SK-N-SH treated with all-trans-retinoic acid at 6 μM for 48 hours (cell line): ENCODE measurements at regions not wholly inside any gene's neighbourhood (a gene's known extent, or its start where the extent isn't known, plus 50 kb on each side); places are given as distances from the start of the nearest gene placed in this dataset.

Experiments used
- ATAC-seq: fragments of 200-7000 bp; cut with Tn5 transposase; 3 replicates; pipeline ENCODE4 v1.9.1; 2020; ENCODE audit warnings: mild to moderate bottlenecking, moderate library complexity
- CSDC2 ChIP-seq: fragments of 250-450 bp; sonication (Bioruptor Pico); IDR thresholded peaks from 2 replicates; pipeline ENCODE4 v1.5.0; 2020; ENCODE audit warnings: mild to moderate bottlenecking, moderate library complexity
- ESRRG ChIP-seq: fragments of 250-450 bp; sonication (Bioruptor Pico); IDR thresholded peaks from 2 replicates; pipeline ENCODE4 v1.6.1; 2021; ENCODE audit warnings: mild to moderate bottlenecking
- GLIS3 ChIP-seq: fragments of 250-450 bp; sonication (Bioruptor Pico); IDR thresholded peaks from 2 replicates; pipeline ENCODE4 v1.5.0; 2020; ENCODE audit warnings: mild to moderate bottlenecking, moderate library complexity
- OSR1 ChIP-seq: fragments of 250-450 bp; sonication (Bioruptor Pico); IDR thresholded peaks from 2 replicates; pipeline ENCODE4 v1.8.0; 2022; ENCODE audit warnings: moderate library complexity, mild to moderate bottlenecking, inconsistent platforms
- PPARA ChIP-seq: fragments of 250-450 bp; sonication (Bioruptor Pico); IDR thresholded peaks from 2 replicates; pipeline ENCODE4 v1.5.0; 2020; ENCODE audit warnings: mild to moderate bottlenecking, borderline replicate concordance
- RARB ChIP-seq: fragments of 250-450 bp; sonication (Bioruptor Pico); IDR thresholded peaks from 2 replicates; pipeline ENCODE4 v1.8.0; 2021; ENCODE audit warnings: mild to moderate bottlenecking, moderate library complexity
- SNAI2 ChIP-seq: fragments of 250-450 bp; sonication (Bioruptor Pico); IDR thresholded peaks from 2 replicates; pipeline ENCODE4 v1.5.0; 2020; ENCODE audit warnings: mild to moderate bottlenecking, moderate library complexity
- TCF4 ChIP-seq: fragments of 250-450 bp; sonication (Bioruptor Pico); IDR thresholded peaks from 2 replicates; pipeline ENCODE4 v1.8.0; 2021; ENCODE audit warnings: mild to moderate bottlenecking, moderate library complexity, borderline replicate concordance
- TOX ChIP-seq: fragments of 250-450 bp; sonication (Bioruptor Pico); IDR thresholded peaks from 2 replicates; pipeline ENCODE4 v1.8.0; 2021; ENCODE audit warnings: mild to moderate bottlenecking, moderate library complexity, borderline replicate concordance
- ZC3H10 ChIP-seq: fragments of 250-450 bp; sonication (Bioruptor Pico); IDR thresholded peaks from 2 replicates; pipeline ENCODE4 v1.5.1; 2021; ENCODE audit warnings: mild to moderate bottlenecking, moderate library complexity
- ZFP3 ChIP-seq: fragments of 250-450 bp; sonication (Bioruptor Pico); IDR thresholded peaks from 2 replicates; pipeline ENCODE4 v1.5.0; 2020; ENCODE audit warnings: mild to moderate bottlenecking, moderate library complexity
- ZFP30 ChIP-seq: fragments of 450-650 bp; formaldehyde crosslinking; IDR thresholded peaks from 2 replicates; pipeline ENCODE4 v1.5.0; 2022; ENCODE audit warnings: mild to moderate bottlenecking, moderate library complexity
- ZNF70 ChIP-seq: fragments of 450-650 bp; formaldehyde crosslinking; IDR thresholded peaks from 2 replicates; pipeline ENCODE4 v1.5.0; 2020; ENCODE audit warnings: mild to moderate bottlenecking, moderate library complexity
- ZNF8 ChIP-seq: fragments of 450-650 bp; formaldehyde crosslinking; IDR thresholded peaks from 2 replicates; pipeline ENCODE4 v1.5.0; 2020; ENCODE audit warnings: mild to moderate bottlenecking, moderate library complexity
- TF ChIP-seq, protein P1 (sequence below): fragments of 250-450 bp; sonication (Bioruptor Pico); IDR thresholded peaks from 2 replicates; pipeline ENCODE4 v1.5.1; 2021; ENCODE audit warnings: mild to moderate bottlenecking, moderate library complexity
- TF ChIP-seq, protein P2 (sequence below): fragments of 250-450 bp; sonication (Bioruptor Pico); IDR thresholded peaks from 2 replicates; pipeline ENCODE4 v1.5.1; 2020; ENCODE audit warnings: low read depth, mild to moderate bottlenecking, moderate library complexity
- TF ChIP-seq, protein P3 (sequence below): fragments of 250-450 bp; sonication (Bioruptor Pico); IDR thresholded peaks from 2 replicates; pipeline ENCODE4 v1.8.0; 2020; ENCODE audit warnings: mild to moderate bottlenecking, moderate library complexity, borderline replicate concordance
- TF ChIP-seq, protein P4 (sequence below): fragments of 250-450 bp; sonication (Bioruptor Pico); IDR thresholded peaks from 2 replicates; pipeline ENCODE4 v1.5.0; 2020; ENCODE audit warnings: mild to moderate bottlenecking, moderate library complexity
- TF ChIP-seq, protein P5 (sequence below): fragments of 250-450 bp; sonication (Bioruptor Pico); IDR thresholded peaks from 2 replicates; pipeline ENCODE4 v1.8.0; 2021; ENCODE audit warnings: low read depth, mild to moderate bottlenecking, moderate library complexity, borderline replicate concordance

DNA sequence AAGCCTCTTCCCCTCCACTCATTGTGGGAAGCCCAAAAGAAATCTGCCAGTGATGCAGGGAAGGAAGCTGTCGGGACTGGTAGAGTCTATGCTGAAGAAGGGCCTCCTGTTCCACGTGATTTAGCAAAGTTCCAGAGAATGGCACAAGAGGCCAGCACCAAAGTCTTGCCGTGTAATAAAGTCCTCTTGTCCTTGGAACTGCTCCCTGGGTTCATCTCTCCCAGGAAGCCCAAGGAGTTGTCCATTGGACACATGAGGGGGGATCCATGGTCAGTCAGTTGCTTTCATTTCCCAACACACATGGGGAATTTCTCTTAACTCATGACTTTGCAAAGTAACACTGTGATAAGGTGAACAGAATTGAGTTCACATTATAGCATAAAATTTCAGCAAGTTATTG, 116.1 kb upstream of the RAB4A start:
- no peak for ATAC-seq
- no peak for TF ChIP-seq ZFP3 (CRISPR knock-in tag)
- TF ChIP-seq, all 23 proteins: peak for 0

DNA sequence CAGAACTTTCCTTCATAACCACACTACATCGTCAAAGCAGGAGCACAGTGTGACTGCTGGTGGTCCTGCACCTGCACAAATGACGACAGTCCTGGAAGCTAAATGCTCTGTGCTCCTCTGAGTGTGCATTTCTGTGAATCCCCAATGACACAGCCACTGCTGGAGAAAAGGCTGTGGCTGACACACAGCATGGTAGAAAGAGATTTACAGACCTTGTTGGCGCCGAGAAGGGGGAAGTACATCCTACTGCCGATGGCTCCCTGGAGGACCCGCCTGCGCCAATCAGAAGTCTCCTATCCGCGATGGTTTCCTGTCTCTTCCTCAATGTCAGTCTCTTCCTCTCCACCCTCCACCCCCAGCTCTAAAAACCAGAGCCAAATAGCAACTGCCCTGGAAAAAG, 115.4 kb upstream of the RAB4A start:
- TF ChIP-seq ZC3H10 (CRISPR knock-in tag) (no peak), SNAI2 (CRISPR knock-in tag) (no peak), ZNF70 (CRISPR knock-in tag) (no peak), ZNF8 (CRISPR knock-in tag) (no peak), TOX (CRISPR knock-in tag) (no peak), RARB (CRISPR knock-in tag) (no peak)
- TF ChIP-seq, protein P1, sequence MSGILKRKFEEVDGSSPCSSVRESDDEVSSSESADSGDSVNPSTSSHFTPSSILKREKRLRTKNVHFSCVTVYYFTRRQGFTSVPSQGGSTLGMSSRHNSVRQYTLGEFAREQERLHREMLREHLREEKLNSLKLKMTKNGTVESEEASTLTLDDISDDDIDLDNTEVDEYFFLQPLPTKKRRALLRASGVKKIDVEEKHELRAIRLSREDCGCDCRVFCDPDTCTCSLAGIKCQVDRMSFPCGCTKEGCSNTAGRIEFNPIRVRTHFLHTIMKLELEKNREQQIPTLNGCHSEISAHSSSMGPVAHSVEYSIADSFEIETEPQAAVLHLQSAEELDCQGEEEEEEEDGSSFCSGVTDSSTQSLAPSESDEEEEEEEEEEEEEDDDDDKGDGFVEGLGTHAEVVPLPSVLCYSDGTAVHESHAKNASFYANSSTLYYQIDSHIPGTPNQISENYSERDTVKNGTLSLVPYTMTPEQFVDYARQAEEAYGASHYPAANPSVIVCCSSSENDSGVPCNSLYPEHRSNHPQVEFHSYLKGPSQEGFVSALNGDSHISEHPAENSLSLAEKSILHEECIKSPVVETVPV: no peak
- TF ChIP-seq, protein P2, sequence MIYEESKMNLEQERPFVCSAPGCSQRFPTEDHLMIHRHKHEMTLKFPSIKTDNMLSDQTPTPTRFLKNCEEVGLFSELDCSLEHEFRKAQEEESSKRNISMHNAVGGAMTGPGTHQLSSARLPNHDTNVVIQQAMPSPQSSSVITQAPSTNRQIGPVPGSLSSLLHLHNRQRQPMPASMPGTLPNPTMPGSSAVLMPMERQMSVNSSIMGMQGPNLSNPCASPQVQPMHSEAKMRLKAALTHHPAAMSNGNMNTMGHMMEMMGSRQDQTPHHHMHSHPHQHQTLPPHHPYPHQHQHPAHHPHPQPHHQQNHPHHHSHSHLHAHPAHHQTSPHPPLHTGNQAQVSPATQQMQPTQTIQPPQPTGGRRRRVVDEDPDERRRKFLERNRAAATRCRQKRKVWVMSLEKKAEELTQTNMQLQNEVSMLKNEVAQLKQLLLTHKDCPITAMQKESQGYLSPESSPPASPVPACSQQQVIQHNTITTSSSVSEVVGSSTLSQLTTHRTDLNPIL (CRISPR knock-in tag): no peak
- no peak for ATAC-seq

DNA sequence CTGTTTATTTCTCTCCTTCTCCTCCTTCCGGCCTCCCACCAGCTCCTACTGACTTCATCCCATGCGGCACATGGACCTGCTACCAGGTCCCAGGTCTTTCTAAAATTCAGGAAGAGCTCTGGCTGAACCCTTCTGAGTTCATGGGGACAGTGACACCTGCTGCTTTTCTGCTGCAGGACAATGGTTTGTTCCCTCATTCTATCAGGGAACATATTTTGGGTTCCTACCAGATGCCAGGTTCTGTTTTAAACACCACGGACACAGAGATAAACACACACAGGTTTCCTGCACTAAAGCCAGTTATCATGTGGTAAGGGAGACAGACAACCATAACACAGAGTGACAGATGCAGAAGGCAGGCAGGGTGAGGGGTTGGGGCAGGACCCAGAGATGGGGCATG, 114.0 kb upstream of the RAB4A start:
- ATAC-seq: peak; percentile 67
- TF ChIP-seq, protein P3, sequence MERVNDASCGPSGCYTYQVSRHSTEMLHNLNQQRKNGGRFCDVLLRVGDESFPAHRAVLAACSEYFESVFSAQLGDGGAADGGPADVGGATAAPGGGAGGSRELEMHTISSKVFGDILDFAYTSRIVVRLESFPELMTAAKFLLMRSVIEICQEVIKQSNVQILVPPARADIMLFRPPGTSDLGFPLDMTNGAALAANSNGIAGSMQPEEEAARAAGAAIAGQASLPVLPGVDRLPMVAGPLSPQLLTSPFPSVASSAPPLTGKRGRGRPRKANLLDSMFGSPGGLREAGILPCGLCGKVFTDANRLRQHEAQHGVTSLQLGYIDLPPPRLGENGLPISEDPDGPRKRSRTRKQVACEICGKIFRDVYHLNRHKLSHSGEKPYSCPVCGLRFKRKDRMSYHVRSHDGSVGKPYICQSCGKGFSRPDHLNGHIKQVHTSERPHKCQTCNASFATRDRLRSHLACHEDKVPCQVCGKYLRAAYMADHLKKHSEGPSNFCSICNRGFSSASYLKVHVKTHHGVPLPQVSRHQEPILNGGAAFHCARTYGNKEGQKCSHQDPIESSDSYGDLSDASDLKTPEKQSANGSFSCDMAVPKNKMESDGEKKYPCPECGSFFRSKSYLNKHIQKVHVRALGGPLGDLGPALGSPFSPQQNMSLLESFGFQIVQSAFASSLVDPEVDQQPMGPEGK (CRISPR knock-in tag): no peak
- TF ChIP-seq ZFP3 (CRISPR knock-in tag) (no peak), SNAI2 (CRISPR knock-in tag) (no peak), GLIS3 (no peak), PPARA (CRISPR knock-in tag) (no peak), ZC3H10 (CRISPR knock-in tag) (no peak), ESRRG (CRISPR knock-in tag) (no peak)
- TF ChIP-seq, protein P1: no peak
- TF ChIP-seq, protein P4, sequence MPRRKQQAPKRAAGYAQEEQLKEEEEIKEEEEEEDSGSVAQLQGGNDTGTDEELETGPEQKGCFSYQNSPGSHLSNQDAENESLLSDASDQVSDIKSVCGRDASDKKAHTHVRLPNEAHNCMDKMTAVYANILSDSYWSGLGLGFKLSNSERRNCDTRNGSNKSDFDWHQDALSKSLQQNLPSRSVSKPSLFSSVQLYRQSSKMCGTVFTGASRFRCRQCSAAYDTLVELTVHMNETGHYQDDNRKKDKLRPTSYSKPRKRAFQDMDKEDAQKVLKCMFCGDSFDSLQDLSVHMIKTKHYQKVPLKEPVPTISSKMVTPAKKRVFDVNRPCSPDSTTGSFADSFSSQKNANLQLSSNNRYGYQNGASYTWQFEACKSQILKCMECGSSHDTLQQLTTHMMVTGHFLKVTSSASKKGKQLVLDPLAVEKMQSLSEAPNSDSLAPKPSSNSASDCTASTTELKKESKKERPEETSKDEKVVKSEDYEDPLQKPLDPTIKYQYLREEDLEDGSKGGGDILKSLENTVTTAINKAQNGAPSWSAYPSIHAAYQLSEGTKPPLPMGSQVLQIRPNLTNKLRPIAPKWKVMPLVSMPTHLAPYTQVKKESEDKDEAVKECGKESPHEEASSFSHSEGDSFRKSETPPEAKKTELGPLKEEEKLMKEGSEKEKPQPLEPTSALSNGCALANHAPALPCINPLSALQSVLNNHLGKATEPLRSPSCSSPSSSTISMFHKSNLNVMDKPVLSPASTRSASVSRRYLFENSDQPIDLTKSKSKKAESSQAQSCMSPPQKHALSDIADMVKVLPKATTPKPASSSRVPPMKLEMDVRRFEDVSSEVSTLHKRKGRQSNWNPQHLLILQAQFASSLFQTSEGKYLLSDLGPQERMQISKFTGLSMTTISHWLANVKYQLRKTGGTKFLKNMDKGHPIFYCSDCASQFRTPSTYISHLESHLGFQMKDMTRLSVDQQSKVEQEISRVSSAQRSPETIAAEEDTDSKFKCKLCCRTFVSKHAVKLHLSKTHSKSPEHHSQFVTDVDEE (CRISPR knock-in tag): no peak
- TF ChIP-seq, all 23 proteins: peak for 0

DNA sequence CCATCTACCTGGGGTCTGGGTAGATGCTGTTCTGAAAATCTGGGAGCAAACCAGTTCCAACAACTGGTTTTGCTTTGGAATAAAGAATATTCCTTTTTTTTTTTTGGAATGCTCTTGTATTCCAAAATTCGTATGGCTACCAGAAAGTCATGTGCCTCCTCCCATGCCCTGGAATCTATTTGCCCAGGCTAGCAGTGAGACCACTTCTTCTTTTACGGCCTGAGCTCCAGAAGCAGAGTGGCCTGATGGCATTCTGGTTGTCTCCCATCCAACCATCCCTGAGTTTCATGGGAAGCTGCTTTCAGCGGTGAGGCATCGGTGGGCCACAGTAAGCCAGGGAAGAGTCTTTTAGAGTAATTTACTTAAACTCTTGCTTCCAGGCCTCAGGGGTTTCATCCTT, 113.4 kb upstream of the RAB4A start:
- TF ChIP-seq ZNF8 (CRISPR knock-in tag) (no peak), ESRRG (CRISPR knock-in tag) (no peak)
- ATAC-seq: no peak

DNA sequence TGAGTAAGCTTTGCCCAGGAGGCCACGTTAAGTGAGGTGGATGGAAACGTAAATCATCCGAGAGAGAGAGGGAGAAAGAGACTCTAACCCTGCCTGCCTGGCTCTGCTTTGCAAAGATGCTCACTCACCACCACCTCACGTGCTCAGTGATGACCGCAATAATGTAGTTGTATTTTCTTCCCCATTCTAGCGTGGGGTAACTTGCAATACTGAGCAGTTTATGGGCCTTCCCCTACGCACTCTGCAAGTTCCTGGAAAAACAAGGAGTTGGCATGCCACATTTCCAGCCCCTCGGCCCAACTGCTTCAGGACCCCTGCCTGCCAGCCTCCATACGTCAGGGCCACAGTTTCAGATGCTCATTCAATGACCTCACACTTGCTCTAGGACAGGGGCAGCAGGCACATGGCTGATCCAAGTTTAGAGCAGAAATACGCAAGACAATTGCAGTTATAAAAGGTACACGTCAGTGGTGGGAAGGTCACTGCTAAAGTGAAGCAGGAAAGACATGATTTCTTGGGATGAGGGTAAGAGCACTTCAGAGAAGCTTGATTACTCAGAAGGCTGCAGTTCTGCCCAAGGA, 112.5 kb upstream of the RAB4A start:
- ATAC-seq: no peak
- no peak for TF ChIP-seq ZNF70 (CRISPR knock-in tag)
- TF ChIP-seq ZFP30 (CRISPR knock-in tag): no peak
- TF ChIP-seq, protein P5, sequence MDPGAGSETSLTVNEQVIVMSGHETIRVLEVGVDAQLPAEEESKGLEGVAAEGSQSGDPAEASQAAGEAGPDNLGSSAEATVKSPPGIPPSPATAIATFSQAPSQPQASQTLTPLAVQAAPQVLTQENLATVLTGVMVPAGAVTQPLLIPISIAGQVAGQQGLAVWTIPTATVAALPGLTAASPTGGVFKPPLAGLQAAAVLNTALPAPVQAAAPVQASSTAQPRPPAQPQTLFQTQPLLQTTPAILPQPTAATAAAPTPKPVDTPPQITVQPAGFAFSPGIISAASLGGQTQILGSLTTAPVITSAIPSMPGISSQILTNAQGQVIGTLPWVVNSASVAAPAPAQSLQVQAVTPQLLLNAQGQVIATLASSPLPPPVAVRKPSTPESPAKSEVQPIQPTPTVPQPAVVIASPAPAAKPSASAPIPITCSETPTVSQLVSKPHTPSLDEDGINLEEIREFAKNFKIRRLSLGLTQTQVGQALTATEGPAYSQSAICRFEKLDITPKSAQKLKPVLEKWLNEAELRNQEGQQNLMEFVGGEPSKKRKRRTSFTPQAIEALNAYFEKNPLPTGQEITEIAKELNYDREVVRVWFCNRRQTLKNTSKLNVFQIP (CRISPR knock-in tag): no peak
- TF ChIP-seq, protein P4 (CRISPR knock-in tag): no peak
- TF ChIP-seq TOX (CRISPR knock-in tag): no peak
- TF ChIP-seq TCF4: no peak
- TF ChIP-seq ZC3H10 (CRISPR knock-in tag): no peak
- no peak for TF ChIP-seq ZFP3 (CRISPR knock-in tag)
- TF ChIP-seq CSDC2: no peak
- no peak for TF ChIP-seq RARB (CRISPR knock-in tag)
- TF ChIP-seq PPARA (CRISPR knock-in tag): no peak
- no peak for TF ChIP-seq OSR1 (CRISPR knock-in tag)
- no peak for TF ChIP-seq GLIS3
